ENCODE measurements at regions not wholly inside any gene's neighbourhood (a gene's known extent, or its start where the extent isn't known, plus 50 kb on each side); places are given as distances from the start of the nearest gene placed in this dataset.
"Not testable (repeated sequence)": the region's sequence is repeated elsewhere in the genome, so short reads cannot be mapped to it uniquely, and the experiment has no call there.

DNA sequence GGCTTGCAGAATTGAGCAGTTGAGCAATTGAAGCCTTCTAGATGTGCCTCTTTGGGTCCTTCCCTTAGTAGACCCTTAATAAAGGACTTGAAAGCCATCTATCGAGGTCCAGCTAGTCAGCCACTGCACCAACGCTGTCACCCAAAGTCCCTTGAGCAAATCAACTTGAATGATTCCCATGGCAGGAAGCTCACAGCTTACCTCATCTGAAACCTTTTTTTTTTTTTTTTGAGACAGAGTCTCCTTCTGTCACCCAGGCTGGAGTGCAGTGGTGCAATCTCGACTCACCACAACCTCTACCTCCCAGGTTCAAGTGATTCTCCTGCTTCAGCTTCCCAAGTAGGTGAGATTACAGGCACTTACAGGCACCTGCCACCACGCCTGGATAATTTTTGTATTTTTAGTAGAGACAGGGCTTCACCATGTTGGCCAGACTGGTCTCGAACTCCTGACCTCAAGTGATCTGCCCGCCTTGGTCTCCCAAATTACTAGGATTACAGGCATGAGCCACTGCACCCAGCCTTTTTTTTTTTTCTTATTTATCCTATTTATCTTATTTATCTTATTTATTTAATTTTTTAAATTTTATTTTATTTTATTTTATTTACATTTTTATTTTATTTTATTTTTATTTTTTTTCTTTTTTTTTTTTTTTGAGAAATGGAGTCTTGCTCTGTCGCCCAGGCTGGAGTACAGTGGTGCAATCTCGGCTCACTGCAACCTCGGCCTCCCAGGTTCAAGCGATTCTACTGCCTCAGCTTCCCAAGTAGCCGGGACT is 143.8 kb downstream of the NUFIP1 start:
- DNase-seq, result not testable (repeated sequence)

DNA sequence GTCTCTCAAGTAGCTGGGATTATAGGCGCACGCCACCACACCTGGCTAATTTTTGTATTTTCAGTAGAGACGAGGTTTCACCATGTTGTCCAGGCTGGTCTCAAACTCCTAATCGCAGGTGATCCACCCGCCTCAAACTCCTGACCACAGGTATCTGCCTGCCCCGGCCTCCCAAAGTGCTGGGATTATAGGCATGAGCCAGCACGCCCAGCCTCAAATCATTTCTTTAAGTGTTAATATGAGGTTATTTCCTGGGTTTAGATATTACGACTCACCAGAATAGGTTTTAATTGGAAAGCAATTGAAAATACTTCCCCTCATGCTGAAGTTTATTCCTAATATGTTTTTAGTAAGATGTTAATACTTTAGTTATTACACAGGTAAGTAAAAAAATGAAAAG is 144.5 kb downstream of the NUFIP1 start:
- DNase-seq, result no peak

DNA sequence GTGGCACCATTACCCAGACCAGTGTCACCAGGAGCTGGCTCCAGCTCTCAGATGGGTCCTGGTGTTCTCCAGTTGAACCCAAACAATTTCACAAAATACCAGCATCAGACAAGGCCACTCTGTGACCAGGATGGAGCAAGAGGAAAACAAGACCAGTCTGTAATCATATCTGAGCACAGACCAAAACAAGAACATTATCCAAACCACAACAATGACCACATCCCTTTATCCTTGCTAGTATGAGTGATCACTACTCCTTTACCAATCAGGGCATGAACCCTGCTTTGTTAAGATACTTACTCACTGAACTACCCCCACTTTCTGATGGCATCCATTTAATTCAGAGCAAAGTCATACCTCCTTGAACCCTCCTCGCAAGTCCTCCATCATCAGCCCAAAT is 145.9 kb downstream of the NUFIP1 start:
- DNase-seq, result no peak

DNA sequence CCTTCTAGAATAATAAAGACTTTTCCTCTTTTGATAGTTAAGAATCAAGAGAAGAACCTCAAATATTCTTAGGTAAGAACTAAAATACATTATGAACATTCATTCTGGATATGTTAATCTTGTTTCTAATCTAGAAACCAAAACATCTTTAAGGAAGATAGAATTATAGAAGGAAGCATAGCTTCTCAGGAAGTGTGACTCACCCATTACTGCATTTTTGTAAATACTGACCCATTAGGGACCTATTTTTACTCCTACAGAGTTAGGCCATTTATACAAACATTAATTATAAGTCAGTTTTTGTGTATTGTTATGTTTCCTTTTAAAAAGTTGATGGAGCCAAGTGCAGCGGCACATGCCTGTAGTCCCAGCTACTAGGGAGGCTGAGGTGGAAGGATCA is 147.1 kb downstream of the NUFIP1 start:
- no peak for DNase-seq

DNA sequence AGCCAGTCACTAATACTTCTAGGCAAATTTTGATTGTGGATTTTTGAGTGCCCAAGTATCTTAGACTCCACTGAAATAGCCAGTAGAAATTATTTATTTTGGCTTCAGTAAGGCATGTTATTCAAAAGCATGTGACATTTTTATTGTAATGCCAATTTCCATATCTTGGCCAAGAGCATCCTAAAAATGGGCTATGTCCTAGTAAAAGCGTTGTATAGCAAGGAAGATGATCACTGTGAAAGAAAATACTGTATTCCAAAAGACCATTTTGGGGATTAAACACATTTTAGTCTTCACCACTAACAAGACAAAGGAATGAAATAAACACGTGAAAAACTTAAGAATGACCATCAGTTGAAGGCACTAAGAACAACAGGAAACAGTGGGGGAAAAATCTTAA is 149.1 kb downstream of the NUFIP1 start:
- DNase-seq, result no peak

DNA sequence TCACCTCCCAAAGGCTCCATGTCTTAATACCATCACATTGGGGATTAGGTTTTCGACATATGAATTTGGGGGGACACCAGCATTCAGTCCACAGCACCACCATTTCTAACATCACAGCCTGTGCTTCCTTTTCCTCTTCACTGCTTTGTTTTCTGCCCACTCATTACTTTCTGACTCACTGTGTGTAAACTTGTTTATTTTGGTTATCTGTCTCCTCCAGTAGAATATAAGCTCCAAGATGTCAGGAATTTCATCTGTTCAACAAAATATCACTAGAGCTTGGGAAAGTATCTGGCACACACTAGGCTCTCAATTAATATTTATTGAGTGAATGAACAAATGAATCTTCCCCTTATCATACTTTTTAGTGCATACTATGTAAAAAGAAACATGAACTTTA is 152.0 kb downstream of the NUFIP1 start:
- DNase-seq, result no peak

DNA sequence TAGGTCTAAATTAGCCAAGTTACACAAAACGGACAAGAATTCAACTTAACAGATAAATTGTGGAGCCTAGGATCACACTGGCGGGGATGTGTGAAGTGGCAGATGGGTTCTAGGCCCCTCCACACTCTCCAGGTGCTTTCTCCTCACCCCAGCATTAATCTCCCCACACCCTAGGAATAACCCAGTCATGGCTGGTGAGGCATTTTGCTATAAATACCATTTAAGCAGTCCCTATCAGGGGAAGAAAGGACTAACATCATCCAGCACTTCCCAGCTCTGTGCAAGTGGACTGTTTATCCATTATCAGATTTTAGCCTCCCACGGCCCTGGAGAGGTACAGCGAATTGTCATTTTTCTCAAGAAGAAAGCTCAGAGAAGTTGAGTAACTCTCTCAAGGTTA is 154.9 kb downstream of the NUFIP1 start:
- no peak for DNase-seq

DNA sequence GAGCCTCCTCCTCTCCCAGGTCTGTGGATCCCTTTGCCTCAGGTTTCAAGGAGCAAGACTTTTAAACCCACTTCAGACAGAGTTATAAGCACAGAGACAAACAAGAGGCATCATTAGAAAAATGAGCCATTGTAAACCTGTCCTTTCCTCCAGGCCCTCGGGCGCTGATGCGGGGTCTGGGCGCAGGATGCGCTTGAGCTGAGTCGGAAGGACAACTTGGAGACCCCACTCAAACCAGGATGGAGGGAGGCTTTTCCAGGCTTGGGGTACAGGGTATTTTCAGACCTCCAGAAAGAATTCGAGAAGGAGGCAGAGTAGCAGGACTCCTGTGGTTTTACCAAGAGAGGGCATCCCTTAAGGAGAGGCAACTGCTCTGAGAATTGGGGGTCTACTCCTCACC is 155.6 kb downstream of the NUFIP1 start:
- no peak for DNase-seq

DNA sequence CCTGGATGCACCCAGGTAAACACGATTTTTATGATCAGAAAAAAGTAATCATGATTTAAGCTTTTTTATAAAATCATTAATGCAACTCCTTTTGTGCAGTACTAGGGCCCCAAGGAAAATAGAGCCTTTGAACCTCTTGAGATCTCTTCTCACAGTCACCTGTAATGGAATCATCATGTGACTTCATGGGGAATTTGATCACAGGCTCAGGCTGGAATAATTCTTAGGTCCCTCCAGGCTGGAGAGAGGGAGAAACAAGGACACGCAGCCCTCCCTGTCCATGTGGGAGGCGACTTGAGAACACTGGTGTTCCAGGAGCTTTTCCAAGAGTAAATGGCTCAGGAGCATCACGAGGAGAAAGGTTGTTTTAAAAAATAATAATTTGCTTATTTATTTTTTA is 156.1 kb downstream of the NUFIP1 start:
- no peak for DNase-seq

DNA sequence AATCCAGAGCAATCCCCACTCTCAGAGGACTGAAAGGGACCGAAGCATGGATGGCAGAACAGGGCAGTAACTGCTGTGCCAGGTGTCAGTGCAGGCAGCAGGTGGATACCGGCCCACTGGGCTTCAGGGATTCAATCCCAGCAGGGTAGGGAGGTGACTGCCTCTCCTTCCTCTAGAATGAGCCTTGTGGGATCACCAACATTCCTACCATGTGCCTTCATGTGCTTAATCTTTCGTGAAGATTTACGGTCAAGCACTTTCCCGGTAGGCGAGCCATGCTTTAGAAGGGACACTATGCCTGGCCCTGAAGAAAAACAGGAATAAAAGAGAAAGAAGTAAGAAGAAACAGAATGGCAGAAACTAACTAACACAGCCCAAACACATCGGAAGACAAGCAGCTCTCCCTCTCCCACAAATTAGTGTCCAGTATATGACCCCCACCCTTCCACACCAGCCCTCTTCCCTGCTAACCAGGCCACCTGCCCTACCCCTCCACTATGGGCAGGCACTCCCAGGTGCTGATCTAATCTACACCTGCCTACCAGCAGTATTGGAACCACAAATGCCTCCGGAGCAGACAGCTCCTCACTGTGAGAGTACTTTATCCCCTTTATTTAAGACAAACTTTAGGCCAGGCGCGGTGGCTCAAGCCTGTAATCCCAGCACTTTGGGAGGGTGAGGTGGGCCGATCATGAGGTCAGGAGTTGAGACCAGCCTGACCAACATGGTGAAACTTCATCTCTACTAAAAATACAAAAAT is 162.5 kb downstream of the NUFIP1 start:
- DNase-seq, result no peak

DNA sequence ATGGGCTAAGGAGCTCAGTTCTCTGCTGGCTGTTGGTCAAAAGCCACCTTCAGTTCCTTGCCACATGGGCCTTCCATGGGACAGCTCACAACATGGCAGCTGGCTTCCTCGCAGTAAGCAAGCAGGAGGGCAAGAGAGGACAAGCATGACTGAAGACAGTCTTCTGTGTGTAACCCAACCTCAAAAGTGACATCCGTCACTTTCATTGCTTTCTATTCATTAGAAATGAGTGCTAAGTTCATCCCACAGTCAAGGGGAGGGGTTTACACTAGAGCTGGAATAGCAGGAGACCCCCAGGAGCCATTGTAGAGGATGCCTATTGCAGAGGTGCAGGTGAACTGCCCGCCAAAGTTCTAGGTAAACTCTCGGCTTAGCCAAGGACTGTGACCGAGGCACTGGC is 163.3 kb downstream of the NUFIP1 start:
- no peak for DNase-seq

DNA sequence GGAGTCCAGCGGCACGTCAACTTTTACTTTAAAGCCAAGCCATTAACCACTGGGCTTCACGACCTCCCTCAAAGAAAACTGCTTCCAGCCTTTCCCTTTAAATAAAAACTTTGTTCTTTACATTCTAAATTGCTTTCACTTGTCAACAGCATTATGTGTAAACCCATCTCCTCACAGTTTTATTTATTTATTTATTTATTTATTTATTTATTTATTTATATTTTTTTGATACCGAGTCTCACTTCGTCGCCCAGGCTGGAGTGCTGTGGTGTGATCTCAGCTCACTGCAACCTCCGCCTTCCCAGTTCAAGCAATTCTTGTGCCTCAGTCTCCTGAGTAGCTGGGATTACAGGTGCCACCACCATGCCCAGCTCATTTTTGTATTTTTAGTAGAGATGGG is 165.7 kb downstream of the NUFIP1 start:
- not testable (repeated sequence) for DNase-seq

DNA sequence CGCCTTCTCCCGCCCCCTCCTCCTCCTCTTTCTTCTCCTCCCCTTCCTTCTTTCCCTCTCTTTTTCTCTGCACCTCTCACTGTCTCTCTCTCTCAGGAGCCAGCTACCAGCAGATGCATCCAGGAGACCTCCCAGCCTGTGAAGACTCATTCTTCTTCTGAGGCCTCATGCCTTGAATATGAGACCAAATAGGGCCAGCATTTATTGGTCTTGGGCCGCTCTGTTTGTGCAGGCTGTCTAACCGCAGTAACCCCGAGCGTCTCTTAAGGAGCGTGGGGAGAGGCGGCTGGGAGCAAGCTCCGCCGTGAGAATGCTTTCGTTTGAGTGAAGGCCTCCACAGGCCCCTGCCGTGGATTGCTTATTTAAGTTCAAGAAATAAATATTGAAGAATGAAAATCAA is 167.0 kb downstream of the NUFIP1 start:
- DNase-seq, result no peak

DNA sequence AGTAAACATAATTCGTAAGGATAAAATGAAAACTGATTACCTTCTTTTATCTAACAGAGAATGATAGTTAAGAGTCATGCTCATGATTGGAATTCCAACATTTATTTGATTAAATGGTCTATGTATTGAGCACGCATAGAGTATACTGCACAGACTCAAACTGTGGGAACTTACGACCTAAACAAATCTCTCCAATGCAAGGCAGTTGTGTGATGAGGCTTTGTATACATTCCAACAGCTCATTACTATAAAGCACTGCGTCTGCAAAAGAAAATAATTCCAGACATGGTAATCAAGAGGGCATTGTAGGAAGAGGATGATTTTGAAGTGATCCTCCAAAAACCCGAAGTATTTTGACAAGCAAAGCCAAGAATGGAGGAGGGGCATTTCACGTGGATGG is 169.5 kb downstream of the NUFIP1 start:
- DNase-seq, result no peak

DNA sequence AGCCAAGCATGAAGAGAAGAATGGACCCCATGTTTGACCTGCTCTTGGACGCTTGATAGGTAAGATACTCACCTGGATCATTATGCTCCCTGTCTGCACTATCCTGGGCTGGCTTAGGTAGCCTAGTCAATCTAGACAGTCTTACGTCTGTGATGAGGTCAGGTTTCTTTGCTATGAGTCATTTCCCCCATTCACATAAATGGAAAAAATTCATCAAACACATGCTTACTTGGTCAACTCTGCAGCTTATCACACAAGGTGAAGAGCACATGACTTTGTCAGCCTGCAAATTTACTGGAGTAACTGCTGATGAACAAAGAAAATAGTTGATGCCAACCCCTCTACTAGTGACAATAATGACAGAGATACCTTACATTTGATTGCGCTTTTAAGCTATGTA is 170.0 kb downstream of the NUFIP1 start:
- no peak for DNase-seq

DNA sequence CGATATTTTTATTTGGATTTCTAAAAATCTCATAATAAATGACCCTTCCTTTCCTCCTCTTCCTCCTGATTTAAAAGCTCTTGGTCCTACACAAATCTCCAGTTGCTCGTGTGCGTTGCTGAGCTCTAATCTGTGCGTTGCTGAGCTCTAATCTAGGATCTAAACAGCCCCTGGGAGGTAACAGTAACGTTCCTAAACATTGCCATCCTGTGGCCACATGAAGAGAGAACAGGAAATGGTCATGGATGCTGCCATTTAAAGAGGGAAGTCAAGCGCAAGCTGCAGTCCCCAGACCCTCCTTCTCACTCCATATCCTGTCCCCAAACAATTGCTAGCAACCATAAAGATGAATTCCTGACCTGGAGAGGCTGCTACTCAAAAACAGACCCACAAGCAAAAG is 170.8 kb downstream of the NUFIP1 start:
- no peak for DNase-seq

DNA sequence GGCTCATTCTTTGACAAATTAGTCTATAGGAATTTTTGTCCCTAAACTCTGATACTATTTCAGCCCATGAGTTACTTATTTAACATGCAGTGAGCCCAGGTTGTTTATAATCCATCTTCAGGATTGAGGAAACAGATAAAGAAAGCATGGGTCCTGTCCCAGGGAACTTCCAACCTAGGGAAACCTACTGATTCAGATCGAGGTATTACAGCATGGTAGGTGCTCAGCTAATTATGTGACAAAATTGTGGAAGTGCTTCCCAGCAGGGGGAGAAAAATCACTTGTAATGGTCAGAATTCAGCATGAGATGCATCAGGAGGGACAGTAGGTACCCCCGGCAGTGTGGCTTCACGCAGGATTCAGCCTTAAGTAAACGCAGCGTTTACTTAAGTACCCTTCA is 171.3 kb downstream of the NUFIP1 start:
- DNase-seq, result no peak

DNA sequence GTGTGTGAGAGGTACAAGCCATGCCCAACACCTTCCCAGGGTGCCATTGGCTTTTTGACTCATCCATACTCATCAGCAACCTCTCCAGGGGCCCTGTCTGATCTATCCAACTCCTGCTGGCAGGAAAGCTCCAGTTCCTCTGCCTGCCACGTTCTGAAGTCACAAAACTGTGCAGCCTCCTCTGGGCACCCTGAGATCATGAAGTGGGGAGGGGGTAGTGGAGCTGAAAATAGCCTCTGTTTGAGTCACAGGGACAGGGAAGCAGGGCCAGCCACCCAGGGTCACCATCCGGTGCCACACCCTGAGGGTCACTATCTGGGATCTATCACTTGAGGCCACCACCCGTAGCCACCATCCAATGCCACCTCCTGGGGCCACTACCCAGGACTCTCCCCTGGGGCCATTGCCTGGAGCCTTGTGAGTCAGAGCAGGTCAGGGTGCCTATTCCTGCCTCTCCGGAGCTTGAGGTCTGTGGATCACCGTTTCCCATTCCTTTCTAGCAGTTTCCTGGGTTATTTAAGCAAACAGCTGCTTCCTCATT is 172.1 kb downstream of the NUFIP1 start:
- DNase-seq, result no peak

DNA sequence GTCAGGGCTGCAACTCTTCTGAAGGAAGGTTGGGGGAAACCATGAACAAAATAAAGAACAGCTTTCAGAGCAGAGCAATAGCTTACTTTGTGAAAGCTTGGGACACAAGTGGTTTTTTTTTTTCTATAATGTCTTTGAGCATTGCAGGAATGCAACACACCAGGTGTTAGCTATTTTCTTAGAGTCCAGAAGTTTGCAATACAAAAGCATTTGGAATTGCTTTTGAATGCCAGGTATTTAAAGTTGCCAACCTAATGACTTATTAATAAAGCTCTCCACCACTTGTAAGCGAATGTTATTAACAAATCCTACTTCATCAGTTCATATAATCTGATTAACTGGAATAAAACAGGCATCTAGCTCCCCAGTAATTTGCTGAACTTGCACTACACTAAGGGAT is 172.6 kb downstream of the NUFIP1 start:
- no peak for DNase-seq

DNA sequence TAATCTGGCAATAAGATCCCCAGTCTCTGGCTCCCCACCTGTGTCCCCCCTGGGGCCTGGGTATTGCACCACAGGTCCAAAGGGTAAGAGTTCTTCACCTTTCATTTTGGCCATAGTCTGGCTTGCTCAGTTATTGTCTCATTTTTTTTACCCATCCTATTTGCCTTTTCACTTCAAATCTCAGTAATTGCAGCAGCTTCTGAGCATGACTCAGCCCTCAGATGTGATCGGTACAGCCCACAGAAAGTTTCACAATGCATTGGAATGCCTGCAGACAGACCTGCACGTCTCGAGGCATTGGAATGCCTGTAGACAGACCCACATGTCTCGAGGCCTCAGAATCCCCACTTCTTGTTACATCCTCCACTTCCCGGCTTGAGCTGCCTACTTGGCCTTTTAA is 173.6 kb downstream of the NUFIP1 start:
- DNase-seq, result no peak

DNA sequence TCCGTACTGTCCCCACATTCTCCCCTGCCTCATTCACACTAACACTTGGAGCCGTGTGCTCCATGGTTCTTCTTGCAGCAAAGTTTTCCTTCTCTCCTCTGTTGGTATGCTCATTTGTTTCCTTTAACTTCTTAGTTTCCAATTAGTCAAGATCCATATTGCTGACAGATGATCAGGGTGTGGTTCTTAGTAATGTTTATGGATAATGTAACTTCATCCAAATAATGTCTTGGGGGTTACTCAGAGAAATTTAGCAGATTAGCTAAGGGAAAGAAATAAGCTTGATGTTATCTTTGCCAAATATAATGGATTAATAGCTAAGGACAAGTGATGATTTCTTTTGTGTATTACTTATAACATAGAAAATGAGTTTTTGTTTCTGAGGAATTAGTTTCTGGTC is 174.4 kb downstream of the NUFIP1 start:
- no peak for DNase-seq

DNA sequence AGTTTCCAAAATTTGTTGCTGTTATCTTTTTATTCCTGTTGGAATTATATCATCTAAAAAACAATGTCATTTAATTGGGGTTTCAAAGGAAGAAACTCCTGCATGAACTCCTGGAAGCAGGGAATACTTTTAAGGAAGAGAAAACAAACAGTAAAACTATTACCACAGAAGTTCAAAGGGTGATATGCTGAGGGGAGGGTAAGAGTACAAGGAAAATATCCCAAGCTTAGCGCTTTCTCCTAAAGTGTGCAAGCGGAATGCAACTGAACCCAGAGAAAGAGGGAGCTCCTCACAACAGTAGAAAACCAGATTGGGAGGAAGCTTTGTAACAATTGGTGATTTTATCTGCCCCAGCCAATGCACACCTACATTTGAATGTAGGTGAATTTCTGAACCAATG is 175.1 kb downstream of the NUFIP1 start:
- DNase-seq, result no peak

DNA sequence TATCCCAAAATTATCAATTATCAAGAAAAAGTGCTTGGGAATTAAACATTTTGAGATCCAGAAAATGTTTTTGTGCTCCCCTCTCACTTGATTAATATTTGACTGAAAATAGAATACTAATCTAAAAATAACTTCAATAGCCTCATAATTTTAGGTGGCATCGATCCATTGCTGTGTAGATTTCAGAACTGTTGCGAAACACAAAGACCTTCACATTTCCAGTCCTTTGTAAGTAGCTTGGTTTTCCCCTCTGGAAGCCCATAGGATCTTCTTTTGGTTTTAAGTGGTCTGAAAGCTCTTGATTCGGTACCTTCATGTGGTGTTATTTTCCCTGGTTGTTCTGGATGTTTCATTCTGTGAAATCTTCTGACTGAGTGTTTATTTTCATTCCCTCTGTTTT is 176.5 kb downstream of the NUFIP1 start:
- DNase-seq, result no peak

DNA sequence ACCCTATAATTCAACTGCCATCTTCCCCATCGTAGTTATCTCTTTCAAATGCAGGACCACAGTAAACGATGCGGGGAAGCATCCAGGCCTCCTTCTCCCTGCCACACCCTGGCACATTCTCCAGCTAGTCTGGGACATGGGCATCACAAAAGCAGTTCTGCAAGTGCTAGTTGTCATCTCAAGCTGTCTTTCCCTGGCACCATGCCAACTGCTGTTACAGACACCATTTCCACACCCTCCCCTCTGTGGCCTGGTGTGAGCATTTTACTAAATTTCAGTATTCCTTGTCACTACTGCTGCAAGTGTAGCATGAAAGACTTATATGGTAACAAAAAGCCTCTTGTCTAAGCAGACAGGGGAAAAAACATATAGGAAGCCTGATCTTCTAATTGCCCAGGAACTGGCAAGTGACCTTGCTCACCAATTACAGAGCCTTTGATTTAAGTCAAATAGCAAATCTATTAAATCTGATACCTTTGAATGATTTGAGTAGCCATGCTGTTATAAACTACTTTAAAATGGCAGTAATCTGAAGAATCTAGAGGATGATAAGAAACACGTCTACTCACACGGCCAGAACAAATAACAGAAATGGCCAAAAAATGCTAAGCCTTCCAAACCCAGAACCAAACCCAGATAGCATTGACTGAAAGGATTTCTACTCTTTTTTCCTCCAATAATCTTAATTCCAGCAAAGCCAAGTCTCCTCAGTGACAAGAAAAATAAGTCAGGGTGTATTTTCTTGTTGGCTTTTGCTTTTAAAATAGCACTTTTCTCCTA is 179.0 kb downstream of the NUFIP1 start:
- no peak for DNase-seq

All from stimulated activated naive CD4-positive, alpha-beta T cell (primary cell).